Lower lobe of right lung (tissue), 2 donors: ENCODE measurements at regions not wholly inside any gene's neighbourhood (a gene's known extent, or its start where the extent isn't known, plus 50 kb on each side); places are given as distances from the start of the nearest gene placed in this dataset.

Source experiments
- ATAC-seq, 2 donors: fragments of 200-7000 bp; cut with Tn5 transposase; one replicate each; pipeline ENCODE4 v1.9.1; 2020 to 2022; ENCODE audit warnings: mild to moderate bottlenecking in 2 of 2, moderate library complexity in 2 of 2
- DNase-seq: peaks from one replicate; pipeline ENCODE4 v3.0.0-alpha.2; 2020
- H3K27ac ChIP-seq: fragments of 200-600 bp; one replicate; pipeline ENCODE4 v1.8.0; 2022
- H3K27me3 ChIP-seq: fragments of 200-600 bp; one replicate; pipeline ENCODE4 v1.8.0; 2022; ENCODE audit warnings: low read depth
- H3K36me3 ChIP-seq: fragments of 200-600 bp; one replicate; pipeline ENCODE4 v1.8.0; 2022; ENCODE audit warnings: mild to moderate bottlenecking
- H3K4me1 ChIP-seq: fragments of 200-600 bp; one replicate; pipeline ENCODE4 v1.8.0; 2022
- H3K4me3 ChIP-seq: fragments of 200-600 bp; one replicate; pipeline ENCODE4 v1.8.0; 2022; ENCODE audit warnings: mild to moderate bottlenecking
- H3K9me3 ChIP-seq: fragments of 200-600 bp; one replicate; pipeline ENCODE4 v1.8.0; 2022
- CTCF ChIP-seq: fragments of 200-600 bp; IDR thresholded peaks from one replicate; pipeline ENCODE4 v1.8.0; 2022; ENCODE audit warnings: antibody characterized with exemption, mild to moderate bottlenecking
- intact Hi-C: fragments of 100-400 bp; cut with DNase I; formaldehyde crosslinking; loops from one replicate; pipeline ENCODE4 v1.11.0; 2022
- donor health status: DM: no; HTN: yes; CAD: no; lungs with severe emphysema.

- ATAC-seq (no peak), DNase-seq (no peak)
- Histone ChIP-seq H3K27me3 (no peaks in the 10 kb centered on the region), H3K36me3 (no peaks in the 10 kb centered on the region), H3K9me3 (peaks cover 30% of the 10 kb centered on the region), H3K4me1 (no peaks in the 10 kb centered on the region), H3K4me3 (no peak overlapping the region), H3K27ac (no peak overlapping the region)
- no peak for TF ChIP-seq CTCF
- intact Hi-C loops = no loop called here
Observed at GRCh38 chr7:57327081-57327480, 122.9 kb upstream of the ZNF716 start.

DNA sequence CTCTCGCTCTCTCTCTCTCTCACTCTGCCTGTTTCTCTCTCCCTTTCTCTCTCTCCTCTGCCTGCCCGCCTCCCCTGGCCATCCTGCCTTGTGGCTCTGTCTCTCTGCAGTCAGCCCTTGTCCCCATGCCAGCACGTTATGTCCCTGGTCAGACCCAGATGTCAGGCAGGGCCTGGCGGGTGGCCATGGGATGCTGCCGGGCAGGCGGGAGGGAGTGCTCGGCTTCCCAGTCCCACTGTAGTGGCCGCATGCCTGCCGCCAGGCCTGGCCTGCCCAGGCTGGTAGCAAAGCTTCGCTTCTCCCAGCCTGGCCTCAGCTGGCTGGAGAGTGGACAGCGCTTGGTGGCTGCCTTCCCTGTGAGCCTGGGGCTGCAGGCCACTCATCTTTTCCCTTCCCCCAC is 121.5 kb upstream of the ZNF716 start:
- no peak overlapping the region for H3K27ac ChIP-seq
- H3K36me3 ChIP-seq = no peaks in the 10 kb centered on the region
- H3K27me3 ChIP-seq = no peaks in the 10 kb centered on the region
- no peaks in the 10 kb centered on the region for H3K4me1 ChIP-seq
- peaks cover 35% of the 10 kb centered on the region for H3K9me3 ChIP-seq
- no peak overlapping the region for H3K4me3 ChIP-seq
- no peak for DNase-seq
- no peak for TF ChIP-seq CTCF
- ATAC-seq = no peak
- intact Hi-C loops = no loop called here

- Histone ChIP-seq H3K4me1 (no peaks in the 10 kb centered on the region), H3K9me3 (peaks cover 35% of the 10 kb centered on the region), H3K4me3 (no peak overlapping the region), H3K36me3 (no peaks in the 10 kb centered on the region), H3K27ac (no peak overlapping the region), H3K27me3 (no peaks in the 10 kb centered on the region)
- ATAC-seq (peak in 1 of 2 donors; percentile 40), DNase-seq (no peak)
- intact Hi-C loops = no loop called here
- TF ChIP-seq CTCF = no peak
Observed at GRCh38 chr7:57328963-57329362, 121.0 kb upstream of the ZNF716 start.

DNA sequence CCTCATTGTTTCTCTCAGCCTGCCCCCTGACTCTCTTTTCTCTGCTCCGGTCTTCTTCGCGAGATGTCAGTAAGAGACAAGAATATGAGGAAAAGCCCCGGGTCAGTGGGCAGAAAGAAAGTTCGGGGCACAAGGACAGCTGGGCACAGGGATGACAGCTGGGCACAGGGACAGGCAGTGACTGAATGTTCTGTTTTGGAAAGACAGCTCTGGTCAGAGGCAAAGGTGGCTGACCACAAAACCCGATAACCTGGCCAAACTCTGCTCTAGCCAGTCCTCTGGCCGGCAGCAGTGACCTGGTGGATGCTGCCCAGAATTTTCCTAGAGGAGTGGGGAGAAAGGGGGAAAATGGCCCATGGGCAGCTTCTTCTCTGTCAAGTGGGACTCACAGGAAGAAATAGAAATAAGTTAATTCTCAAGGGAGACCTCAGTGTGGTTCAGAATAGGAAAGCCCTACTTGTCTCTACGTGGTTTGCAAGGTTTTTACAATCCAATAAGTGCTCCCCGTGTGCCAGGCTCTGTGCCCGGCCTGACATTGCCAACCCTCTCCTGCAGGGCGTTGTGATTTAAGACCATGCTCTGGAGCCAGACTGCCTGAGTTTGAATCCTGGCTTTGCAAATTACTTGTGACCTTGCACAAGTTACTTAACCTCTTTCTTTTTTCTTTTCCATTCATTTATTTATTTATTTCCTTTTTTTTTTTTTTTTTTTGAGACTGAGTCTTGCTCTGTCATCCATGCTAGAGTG is 110.6 kb upstream of the ZNF716 start:
- Histone ChIP-seq H3K4me3 (no peak overlapping the region), H3K36me3 (no peaks in the 10 kb centered on the region), H3K9me3 (peaks cover 8% of the 10 kb centered on the region), H3K27me3 (no peaks in the 10 kb centered on the region), H3K4me1 (no peaks in the 10 kb centered on the region), H3K27ac (no peak overlapping the region)
- no peak for DNase-seq
- ATAC-seq = no peak
- intact Hi-C loops = no loop called here
- no peak for TF ChIP-seq CTCF

DNA sequence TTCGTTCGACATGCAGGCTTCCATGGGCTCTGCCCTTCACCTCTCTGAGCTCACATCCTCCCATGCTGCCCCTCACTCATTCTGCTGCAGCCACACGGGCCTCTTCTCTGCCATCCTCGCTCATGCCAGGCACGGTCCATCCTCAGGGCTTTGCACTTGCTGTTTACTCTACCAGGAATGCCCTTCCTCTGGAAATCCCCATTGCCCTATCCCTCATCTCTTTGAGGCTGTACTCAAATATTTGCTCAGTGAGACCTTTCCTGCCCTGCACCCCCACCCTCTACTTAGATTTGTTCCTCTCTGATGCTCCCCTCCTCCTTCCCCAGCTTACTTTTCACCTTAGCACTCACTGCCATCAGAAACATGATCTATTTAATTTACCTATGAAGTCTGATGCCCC is 107.0 kb upstream of the ZNF716 start:
- Histone ChIP-seq H3K4me1 (no peaks in the 10 kb centered on the region), H3K9me3 (no peaks in the 10 kb centered on the region), H3K4me3 (no peak overlapping the region), H3K27me3 (no peaks in the 10 kb centered on the region), H3K27ac (no peak overlapping the region), H3K36me3 (no peaks in the 10 kb centered on the region)
- intact Hi-C loops = no loop called here
- ATAC-seq = no peak
- no peak for TF ChIP-seq CTCF
- DNase-seq = no peak
